GM18519 (cell line): ENCODE measurements at regions not wholly inside any gene's neighbourhood (a gene's known extent, or its start where the extent isn't known, plus 50 kb on each side); places are given as distances from the start of the nearest gene placed in this dataset.
"Not testable (repeated sequence)": the region's sequence is repeated elsewhere in the genome, so short reads cannot be mapped to it uniquely, and the experiment has no call there.

Experiments
- ATAC-seq: cut with Tn5 transposase; IDR thresholded peaks from one replicate; pipeline ENCODE4 v1.9.1; 2021; ENCODE audit warnings: mild to moderate bottlenecking, moderate library complexity; ENCODE audit not compliant: unreplicated experiment, low FRiP score

DNA sequence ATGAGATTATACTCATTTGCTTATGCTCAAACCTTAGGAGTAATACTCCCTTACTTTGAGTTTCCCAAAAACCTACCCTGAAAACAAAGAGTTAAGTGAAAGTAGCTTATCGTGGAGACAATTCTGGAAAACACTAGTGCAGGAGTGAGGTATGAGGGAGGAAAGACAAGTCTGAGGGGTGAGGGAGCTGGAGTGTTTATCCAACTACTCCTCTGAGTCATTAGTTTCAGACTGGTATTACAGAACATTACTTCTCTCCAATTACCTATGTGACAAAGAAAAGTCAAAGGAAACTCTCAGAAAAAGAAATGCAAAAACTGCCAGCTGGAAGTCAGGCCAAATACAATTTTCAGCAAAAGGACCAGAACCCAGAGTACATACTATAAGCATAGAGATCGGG lies 171.1 kb upstream of the SPTLC3 start:
- ATAC-seq = no peak

DNA sequence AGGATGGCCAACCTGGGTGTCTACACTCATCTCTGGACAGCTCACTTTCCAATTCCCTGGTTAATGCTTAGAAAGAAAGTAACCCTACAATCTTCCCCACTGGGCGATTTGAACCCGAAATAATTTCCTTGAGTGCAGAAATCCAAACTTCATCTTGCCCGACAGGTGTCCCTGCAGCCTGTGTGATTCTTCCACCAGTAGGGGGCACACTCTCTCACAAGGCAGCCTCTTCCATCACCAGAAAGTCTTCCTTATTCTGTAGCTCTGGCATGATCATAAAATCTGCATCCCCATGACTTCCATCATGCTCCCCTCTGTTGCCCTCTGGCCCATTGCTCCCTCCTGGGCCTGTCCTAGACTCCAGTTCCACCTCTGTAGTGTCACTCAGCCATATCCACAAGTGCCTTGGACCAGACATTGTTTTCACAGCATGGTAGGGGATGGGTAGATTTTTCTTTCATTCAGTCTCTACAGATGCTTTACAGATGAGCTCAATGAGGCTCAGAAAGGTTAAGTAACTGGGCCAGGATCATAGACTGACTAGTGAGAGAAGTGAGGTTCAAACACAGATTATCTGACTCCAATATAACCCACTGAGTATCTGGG lies 170.4 kb upstream of the SPTLC3 start:
- no peak for ATAC-seq

GRCh38 chr20:12847872-12848271 lies 160.9 kb upstream of the SPTLC3 start:
- ATAC-seq = no peak

GRCh38 chr20:12849225-12849910 lies 159.4 kb upstream of the SPTLC3 start:
- ATAC-seq = no peak

GRCh38 chr20:12857643-12858042 lies 151.1 kb upstream of the SPTLC3 start:
- not testable (repeated sequence) for ATAC-seq

- ATAC-seq = no peak
These were observed 148.0 kb upstream of the SPTLC3 start for GRCh38 chr20:12860619-12861247.

GRCh38 chr20:12869669-12870068 lies 139.1 kb upstream of the SPTLC3 start:
- ATAC-seq = no peak

- ATAC-seq = no peak
These were observed 138.2 kb upstream of the SPTLC3 start for GRCh38 chr20:12870588-12870987.

DNA sequence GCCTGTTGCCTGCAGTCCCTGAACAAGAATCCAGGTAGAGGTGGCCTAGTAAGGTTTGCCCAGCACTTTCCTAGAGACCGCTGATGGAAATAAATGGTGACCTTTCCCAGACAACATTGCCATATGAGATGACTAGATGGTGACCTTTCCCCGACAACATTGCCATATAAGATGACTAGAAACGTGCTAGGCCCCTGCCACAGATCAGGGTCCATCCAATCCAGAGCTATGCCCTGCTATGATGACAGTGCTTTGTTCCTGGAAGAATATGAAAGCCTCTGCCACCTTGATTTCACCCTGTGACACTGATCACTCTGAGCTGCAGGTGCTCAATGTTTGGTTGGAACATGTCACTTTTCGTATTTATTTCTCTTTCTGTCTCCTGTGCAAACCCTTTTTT lies 133.8 kb upstream of the SPTLC3 start:
- ATAC-seq = no peak

DNA sequence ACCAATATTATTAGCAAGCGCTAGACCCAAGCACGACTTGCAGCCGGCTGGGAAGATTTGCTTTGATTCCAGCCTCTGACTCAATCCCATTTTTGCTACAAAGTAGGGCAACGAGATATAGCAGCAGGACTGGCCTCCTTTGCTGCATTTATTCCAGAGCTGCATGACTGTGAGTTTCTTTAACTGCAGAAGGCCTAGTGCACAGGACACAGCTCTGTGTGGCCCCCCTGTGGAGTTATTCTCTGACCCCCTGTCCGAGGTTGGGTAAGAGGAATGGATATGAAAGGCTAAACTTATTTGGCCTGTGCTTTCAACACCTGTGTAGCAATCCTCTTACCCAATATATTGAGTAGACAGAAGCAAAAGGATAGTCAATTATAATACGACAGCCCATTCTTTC lies 133.3 kb upstream of the SPTLC3 start:
- ATAC-seq = no peak

DNA sequence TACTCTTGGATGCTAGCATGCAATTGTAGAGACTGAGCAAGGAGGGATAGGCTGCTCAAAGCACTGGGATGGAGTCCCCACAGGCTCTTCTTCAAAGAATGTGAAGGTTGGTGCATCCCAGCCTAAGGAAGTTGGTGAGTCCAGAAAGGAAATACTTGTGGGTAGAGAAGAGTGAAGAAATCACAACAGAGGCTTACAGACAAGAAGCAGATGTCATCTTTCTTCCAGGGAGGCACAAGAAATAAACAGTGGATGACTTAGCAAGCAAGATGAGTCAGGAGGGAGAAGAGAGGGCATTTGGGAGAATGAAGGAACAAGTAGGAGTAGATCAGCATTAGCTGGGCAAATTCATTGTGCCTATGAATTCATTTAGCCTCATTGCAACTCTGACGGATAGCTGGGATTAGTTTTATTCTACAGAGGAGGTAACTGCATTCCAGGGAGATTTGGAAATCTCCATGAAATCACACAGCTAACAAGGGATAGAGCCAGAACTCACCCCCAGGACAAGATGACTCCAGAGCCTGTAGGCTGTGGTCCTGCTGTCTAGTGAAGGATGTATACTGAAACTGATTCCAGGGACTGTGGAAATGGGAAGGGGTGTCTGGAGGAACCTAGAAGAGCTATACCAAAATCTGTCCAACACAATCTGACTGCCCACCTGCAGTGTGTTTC lies 125.8 kb upstream of the SPTLC3 start:
- no peak for ATAC-seq

DNA sequence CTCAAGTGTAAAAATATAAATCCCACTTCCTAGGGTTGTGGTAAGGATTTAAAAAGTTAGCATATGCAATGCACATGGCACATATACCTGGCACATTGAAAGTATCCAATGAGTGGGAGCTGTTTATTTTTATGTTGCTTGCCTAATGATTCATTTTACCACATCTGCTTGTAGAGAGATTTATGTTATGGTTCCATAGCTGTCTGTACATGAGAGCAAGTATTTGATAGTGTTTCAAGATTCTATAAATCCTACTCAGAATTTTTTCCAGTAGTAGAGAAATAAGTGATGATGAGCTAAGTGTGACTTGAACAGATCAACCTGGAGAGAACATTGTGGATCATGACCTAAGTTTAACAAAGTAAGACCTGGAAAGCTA lies 125.3 kb upstream of the SPTLC3 start:
- no peak for ATAC-seq

- ATAC-seq = no peak
These were observed 122.0 kb upstream of the SPTLC3 start for GRCh38 chr20:12886618-12887363.

- ATAC-seq = no peak
These were observed 117.1 kb upstream of the SPTLC3 start for GRCh38 chr20:12891643-12892042.

DNA sequence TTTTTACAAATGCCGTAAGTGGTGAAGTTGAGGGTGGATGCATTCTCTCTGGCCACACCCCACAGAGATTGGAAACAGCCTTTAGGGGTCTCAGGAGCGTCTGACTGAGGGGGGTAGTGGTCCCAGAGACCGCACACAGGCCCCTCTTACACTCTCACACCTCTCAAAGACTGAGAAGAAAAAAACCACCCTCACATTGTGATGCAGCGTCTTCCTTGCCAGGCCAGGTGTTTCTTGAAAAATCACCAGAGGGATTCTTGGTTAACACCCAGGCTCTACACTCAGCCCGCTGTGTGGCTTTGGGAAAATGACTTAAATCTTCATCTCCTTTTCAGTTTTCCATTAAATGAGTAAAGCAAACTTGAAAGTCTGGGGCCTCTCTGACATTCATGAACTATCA lies 115.8 kb upstream of the SPTLC3 start:
- no peak for ATAC-seq

GRCh38 chr20:12893653-12894052 lies 115.1 kb upstream of the SPTLC3 start:
- no peak for ATAC-seq

GRCh38 chr20:12894089-12894488 lies 114.7 kb upstream of the SPTLC3 start:
- no peak for ATAC-seq

- no peak for ATAC-seq
These were observed 112.6 kb upstream of the SPTLC3 start for GRCh38 chr20:12896180-12896579.

DNA sequence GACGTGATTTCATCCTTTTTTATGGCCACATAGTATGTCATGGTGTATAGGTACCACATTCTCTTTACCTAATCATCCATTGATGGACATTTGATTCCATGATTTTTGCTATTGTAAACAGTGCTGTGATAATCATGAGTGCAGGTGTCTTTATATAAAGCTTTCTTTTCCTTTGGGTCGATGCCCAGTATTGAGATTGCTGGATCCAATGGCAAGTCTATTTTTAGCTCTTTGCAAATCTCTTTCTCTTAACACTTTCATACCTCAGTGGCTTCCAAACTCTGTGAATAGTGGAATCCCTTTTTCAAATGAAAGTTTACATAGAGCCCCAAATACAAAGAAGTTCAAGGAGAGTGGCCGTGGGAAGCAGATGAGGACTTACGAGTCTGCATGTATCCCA lies 105.8 kb upstream of the SPTLC3 start:
- ATAC-seq = no peak

DNA sequence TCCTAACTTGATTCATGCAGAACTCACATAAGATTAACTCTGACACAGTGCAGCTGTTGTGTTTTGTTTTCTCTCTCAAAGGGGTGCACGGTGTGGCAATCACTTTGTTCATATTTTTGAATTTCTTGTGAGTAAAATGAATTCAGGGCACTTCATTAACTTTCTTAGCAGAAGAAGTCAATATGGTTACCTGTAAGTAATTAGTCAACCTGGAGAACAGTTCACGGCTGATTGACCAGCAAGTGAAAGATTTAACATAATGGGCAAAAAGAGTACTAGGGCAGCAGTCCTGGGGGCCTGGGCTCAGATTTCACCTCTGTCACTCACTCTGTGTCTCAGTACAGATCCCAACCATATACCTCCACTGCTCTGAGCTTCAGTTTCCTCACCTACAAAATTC lies 102.4 kb upstream of the SPTLC3 start:
- no peak for ATAC-seq

DNA sequence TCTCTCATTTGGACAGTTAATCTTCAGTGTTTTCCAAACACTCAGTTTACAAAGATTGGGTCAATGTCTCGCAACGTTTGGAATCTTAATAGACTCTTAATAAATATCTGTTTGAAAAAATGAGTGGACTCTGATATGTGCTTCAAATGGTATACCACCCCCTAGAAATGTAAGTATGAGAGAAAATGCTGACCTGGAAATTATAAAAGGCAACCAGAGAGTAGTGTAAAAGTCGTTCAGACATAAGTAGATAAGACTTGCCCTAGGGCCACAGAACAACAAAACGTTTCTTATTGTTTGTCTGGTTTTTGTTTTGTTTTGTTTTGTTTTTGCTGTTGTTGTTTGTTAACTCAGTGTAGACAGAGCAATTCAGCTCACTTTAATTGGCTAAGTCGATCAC lies 97.4 kb upstream of the SPTLC3 start:
- no peak for ATAC-seq
